HG02943 (cell line): ENCODE measurements at regions not wholly inside any gene's neighbourhood (a gene's known extent, or its start where the extent isn't known, plus 50 kb on each side); places are given as distances from the start of the nearest gene placed in this dataset.
"Not testable (repeated sequence)": the region's sequence is repeated elsewhere in the genome, so short reads cannot be mapped to it uniquely, and the experiment has no call there.

Source experiments
- ATAC-seq: cut with Tn5 transposase; IDR thresholded peaks from one replicate; pipeline ENCODE4 v1.9.1; 2021; ENCODE audit warnings: mild to moderate bottlenecking, low read depth, moderate library complexity; ENCODE audit not compliant: unreplicated experiment

DNA sequence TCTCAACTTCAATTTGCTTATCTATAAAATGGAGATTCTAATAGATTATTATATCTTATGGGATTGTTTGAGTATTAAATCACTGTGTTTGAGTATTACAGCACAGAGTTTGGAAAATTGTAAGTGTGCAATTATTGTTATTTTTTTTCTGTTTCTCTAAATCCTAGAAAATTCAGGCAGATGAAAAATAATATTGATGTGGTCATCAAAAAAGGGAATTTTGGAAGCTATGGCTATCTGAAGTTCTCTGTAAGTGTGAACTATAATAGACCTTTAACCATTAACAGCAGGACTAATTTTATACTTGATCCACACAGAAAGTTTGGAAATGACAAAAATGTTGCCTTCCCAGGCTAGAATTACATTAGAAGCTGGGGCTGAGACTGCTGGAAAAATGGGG lies 393.2 kb downstream of the SUCLG1 start:
- ATAC-seq: no peak

DNA sequence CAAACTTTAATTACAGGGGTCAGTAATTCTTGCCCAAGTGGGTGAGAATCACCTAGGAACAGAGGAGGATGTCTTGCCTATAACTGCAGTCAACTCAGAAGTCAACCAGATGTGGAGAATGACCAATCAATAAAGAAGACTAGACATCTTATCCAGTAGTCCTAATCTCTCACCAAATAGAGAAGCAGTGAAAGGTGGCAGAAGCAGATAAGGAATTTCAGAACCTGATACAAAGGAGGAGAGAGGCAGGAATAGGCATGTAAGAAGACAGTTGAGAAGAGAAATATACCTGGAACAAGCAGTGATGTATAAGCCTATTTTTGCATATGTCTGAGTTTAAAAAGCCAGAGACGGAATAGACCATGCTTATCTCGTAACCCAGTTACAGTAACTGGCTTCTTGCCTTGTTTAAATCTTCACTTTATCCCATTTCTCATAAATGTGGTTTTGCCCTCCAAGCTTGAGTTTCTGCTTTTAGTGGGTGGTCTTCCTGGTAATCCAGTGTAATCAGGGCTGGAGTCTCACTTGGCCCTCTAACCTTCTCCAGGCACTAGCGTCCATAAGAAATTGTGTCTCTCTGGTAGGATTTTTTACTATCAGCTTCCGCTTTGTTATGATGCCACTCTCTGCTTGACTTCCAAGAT lies 401.0 kb downstream of the SUCLG1 start:
- ATAC-seq: no peak

DNA sequence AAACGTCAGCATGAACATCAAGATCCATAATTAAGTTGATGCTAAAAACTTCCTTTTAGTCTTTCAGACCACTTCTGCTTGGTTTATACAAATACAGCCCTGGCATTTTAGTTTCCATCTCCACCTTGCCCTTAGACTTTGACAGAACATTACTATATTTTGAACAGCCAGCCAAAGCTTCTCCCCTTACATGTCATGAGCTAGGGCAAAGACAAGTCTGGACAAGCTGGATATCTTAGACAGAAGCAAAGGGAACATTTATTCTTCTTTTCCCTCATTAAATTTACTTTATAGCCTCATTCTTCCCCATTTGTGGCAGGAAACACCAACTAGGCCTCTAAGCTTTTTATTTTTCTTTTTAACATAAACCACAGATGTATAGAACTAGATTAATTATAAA lies 403.3 kb downstream of the SUCLG1 start:
- ATAC-seq: no peak

DNA sequence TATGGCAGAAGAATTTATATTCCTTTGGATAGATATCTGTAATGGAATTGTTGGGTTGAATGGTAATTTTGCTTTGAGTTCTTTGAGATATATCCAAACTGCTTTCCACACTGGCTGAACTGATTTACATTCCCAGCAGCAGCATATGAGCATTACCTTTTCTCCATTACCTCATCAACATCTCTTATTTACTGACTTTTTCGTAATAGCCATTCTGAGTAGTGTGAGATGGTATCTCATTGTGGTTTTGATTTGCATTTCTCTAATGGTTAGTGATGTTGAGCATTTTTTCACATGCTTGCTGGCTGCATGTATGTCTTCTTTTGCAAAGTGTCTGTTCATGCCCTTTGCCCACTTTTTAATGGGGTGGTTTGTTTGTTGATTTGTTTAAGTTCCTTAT lies 404.5 kb downstream of the SUCLG1 start:
- ATAC-seq: not testable (repeated sequence)

DNA sequence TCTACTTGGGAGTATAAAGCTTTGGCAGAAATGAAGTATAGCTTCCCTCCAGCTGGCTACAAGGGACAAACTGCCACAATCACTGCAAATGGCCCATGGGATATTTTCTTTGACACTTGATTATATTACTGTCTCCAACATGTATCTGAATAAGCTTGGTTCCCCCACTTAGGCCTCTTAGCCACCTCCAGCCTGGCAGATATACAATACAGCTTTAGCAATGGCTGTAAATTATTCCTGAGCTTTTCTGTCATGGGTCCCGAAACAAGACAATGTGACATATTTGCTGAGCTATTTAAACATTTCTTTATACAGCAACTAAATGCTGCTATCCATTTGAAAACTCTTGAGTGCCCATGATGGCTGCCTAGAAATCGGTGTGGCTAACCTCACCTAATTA lies 406.2 kb downstream of the SUCLG1 start:
- ATAC-seq: no peak

DNA sequence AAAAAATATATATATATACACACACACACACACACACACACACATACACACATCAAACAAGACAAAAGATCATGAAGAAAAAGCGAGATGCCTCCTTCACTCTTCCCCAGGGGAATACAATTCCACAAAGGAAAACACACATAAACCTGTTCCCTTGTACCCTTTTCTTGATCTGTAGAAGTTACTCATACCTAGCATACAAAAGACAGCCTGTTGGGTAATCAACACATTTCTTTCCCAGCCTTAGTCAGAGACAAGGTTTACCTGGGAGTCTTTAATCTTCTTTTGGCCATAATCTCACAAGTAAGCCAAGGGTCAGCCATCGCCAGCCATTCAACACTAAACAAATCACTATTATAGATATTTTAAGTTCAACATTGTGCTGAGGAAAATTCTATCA lies 407.0 kb downstream of the SUCLG1 start:
- ATAC-seq: no peak

DNA sequence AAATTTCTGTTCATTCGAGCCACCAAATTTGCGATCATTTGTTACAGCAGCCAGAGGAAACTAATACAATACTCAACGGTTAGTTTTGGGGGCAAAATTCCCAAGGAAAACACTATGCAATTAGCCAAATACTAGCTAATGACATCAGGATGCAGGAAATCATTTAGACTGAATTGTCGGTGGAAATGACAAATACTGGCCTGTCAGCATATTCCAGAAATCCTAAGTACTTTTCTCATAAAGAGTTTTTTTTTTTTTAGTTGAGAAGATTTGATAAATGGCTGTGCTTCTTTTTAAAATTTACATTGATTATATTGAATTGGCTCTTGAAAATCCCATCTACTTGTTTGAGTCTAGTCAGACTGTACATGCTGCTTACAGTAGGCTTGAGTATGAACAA lies 410.1 kb downstream of the SUCLG1 start:
- ATAC-seq: no peak

DNA sequence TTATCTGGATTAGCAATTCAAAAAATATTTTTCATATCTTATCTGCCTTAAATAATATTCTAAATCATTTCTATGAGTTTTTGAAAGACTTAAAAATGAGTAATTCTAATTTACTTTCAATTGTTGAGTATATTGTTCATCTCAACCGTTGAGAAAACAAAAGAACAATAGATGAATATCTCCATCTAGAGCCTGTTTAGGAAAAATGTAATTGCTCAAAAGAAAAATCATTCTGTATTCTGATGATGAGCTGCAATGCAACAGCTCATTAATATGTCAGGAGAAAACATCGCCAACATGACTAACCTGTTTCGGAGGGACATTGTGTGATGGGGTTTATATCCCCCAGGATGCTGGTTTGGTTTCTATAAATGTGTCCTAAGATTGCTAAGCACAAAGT lies 417.6 kb downstream of the SUCLG1 start:
- no peak for ATAC-seq

DNA sequence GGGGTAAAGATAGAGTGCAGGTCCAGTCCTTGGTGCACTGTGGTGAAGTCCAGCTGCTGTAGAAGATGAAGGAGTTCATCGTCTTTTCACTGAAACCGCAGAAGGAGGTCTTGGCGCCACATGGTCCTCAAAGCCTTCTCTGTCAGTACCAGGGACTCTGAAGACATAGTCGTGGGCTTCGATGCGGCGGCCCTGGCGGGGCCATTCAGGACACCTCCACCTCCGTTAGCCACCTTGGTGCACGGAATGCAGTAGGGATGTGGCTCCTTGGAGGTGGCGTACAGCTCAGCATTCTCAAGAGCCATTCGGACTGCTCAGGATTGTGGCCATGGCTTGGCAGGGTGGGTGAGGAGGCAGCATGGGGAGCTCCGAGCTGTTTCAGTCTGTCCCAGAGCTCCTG lies 418.8 kb downstream of the SUCLG1 start:
- ATAC-seq: no peak

DNA sequence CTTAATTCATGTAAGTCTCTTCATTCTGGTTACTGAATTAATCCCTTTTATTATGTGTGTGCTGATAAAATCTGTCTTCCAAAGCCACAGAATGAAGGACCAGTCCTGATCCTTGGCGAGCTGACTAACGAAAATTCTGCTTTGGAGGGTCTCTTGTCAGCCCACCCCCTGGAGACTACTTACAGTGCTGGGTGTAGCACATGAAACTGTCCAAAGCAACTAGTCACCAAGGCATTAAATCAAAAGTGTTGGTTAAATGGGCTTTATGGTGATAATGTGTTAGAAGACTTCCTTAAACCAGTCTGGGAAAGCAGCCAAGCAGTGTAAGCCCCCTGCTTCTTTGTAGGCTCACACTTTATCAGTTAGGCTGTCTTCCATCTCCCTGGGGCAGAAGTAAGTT lies 420.2 kb downstream of the SUCLG1 start:
- no peak for ATAC-seq

DNA sequence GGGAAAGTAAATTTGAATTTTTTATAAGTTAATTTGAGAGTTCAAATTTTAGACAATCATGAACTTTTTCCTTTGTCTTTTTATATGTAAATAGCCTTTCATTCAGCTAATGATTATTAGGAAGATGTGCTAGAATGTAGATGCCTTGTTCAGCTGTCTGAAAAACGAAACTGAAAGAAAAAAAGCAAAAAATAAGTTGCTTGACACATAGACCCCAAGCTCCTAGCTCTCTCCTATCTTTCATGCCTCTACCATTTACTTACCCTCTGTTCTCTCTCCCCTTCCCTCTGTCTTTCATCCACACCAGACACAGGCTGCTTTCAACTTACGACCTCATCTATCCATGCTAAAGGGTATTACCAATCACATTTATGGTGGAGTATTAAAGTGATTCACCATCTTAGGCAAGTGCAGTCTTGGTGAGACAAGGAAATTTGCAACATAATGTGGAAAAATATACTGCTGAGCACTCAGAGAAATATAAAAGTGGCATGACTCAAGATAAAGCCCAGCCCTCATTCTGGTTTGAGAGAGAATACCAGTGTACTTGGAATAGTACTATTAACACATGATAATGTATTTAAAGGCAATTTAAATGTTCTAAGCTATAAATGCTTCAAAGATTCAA lies 425.6 kb downstream of the SUCLG1 start:
- ATAC-seq: no peak

DNA sequence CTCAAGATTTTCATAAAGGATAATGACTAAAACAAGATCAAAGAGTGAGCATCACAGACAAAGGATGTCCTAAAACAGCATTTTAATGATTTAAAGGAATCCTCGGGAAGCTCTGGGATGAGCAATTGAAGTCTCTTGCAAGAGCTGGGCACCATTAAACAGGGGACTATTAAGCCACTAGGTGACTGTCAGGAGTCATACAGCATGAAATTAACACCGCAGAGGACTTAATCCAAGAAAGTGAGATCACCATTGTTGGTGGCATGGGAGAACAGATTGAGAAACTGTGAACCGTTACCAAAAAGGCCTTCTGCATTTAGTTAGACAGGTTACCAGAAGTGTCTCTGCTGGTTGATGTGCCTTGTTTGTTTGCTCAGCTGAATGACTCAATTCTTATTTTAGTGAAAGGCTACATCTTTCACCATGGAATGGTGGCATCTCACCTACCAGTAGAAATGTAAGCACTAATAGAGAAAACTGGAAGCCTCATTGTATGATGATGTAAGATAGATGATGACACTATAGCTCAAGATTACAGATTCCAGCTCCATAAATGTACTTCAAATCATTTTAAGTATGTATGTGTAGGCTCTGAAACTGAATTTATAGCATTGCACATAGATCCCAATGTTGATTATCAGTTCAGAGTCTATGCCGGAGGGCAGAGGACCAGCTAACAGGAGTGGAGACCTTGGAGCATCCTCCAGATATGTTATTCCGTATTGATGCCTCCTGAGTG lies 427.6 kb downstream of the SUCLG1 start:
- no peak for ATAC-seq

DNA sequence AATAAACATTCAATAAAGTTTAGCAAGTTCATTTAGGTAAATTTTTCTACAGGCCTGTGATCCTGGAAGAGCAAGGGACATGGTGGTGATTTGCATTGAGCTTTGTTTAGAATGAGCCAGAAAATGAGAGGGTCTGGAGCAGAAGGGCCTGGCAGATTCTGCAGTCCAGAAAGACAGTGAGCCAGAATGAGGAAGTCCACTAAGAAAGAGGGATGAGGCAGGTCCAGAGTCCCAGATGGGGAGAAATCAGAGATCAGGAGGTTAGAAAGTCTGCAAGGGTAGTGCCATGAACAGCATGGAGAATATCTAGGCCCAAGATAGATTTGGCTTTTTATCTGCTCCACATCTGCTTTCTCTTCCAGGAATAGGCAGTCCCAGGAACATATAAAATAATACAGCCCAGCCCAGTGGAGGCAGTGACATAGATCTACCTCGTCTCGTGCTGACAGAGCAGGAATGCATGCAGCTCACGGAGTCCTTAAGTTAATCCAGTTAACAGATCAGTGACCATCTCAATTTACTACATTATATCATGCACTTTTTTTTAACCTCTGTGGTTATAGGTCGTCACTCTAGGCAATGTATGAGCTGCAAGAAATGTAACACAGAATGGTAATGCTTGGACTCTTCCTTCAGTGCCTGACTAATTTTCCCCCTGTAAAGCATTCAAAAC lies 429.0 kb downstream of the SUCLG1 start:
- no peak for ATAC-seq

DNA sequence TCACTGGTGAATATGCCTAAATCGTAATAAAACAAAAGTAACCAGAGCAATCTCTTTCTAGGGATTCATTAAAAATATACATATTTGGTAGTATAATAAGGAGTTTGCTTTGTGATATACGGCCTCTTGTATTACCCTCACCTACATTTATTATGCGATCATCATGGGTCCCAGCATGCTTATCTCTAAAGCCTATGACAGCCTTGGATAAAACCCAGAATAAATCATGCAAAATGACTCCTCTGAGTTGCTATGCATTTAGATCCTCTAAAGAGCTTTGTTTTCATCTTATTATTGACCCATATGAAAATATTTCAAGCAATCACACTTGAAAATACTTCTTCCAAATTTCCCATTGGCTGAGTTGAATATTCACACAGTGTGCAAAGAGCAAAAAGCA lies 432.3 kb downstream of the SUCLG1 start:
- no peak for ATAC-seq

DNA sequence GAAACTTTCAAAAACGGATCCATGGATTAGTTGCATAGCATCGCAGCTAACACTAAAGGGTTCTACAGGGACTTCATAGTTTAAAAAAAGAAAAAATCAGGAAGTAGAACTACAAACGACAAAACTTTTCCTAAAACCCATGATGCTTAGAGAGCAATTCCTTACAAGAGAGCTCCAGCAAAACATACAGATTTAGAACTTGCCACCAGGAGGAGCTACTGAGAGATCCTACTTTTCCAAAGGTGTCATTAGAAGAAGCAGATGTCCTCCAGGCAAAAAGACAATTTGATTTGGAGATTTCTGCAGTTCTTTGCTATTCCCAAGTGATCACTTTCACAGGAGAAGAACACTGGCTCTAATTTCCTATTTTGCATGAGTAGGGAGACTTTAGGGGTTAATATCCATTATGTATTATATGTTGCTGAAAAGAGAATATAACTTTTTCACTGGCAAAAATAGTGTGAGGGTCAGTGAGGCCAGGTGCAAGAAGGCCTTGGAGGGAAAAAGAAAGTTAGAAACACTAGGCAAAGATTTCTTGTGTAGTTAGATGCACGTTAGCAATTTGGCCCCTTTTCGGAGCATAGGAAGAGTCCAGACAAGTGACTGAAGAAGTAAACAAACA lies 436.2 kb downstream of the SUCLG1 start:
- no peak for ATAC-seq

DNA sequence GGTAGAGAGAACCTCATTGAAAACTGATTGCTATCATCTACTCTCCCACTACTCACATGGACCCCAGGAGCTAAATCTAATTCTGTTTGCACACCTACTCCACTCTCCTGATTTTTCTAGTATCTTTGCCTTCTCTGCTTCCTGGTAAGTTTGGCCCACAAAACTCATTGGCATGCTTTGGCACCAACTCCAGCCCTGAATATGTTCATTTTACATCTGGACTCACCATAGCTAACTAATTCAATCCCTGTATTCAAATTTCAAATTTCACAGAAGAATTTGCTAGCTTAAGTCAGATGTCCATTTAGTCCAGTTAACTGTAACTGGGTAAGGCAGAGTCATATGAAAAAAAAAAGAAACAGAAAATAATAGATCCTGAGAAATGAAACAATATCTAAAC lies 442.1 kb downstream of the SUCLG1 start:
- ATAC-seq: no peak

DNA sequence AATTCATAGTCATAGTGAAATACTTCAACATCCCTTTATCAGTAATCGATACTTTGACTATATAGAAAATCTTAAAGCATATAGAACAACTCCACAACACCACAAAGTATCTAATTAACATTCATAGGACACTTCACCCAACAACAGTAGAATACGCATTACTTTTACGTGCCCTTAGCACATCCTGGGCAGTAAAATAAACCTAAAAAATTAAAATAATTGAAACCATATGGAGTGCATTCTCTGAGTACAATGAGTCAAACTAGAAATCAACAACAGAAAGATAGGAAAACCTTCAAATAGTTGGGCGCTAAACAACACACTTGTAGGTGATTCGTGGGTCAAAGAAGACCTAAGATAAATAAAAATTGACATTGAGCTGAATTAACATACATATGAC lies 442.9 kb downstream of the SUCLG1 start:
- ATAC-seq: no peak

DNA sequence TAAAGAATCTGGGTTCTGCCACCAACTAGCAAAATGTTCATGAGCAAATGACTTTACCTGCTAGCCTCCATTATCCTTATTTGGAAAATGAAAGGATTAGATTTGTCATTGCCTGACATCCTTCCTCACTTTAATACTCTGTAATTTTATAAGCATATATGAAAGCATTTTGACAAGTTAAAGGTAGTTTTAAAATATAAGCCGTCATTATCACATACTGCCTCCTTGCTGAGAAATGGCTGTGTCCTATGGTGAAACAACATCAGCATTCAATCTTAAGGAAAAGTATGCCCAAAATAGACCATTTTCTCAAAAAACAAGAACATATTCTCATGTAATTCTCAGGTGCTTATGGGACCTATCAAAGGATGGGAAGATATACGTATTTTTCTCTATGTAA lies 461.2 kb downstream of the SUCLG1 start:
- no peak for ATAC-seq

DNA sequence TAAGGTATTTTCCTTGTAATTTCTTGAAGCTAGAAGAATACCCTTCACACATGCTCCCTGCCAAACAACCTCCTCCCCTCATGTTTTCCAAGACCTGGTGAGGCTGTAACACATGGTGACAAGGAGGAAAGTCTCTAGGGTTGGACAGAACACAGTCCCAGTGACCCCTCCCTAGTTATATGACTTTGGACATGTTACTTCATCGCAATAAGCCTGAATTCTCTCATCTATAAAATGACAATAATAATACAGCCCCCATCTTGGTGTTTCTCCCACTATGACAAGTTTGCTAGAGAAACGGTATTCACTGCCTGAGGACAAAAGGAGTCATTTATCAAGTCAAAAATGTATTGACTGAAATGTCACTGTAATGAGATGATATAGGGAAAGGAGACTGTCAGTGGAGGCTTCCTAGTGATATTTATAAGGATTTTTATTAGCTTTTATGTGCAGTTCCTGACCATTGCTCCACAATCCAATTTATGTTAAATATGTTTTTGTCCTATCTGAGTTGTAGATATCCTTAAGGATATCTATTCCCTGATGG lies 464.4 kb downstream of the SUCLG1 start:
- ATAC-seq: no peak

DNA sequence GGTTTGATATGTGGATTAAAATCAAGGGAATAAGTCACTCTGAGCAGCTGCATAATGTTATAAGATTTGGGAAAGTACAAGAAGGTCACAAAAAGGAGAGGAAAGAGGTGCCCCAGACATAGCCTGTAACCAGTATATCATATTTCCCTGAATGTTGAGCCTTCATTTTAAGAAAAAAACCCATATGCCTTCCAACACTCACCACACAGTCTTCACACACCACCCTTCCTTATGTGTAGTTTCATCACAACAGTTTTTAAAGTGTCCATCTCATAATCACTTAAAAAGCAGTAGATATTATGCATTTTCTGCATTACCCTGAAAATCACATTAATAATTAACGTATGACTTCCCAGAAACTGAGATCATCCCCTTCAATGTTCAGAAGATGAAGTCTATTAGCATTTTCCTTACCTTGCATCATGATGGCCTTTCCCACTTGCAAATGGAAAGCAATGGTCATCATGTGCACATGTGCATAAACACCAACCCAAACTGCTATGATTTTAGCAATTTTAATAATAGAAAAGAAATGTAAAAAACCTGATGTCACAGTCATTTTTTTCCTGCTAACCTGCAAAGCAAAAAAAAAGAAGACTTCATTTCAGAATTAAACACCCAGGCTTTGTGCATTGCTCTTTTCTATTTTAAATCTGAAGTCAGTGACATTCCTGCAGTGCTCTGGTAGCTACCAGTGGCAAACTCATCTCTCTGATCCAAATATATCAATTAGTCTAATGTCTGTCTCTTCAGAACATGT lies 465.0 kb downstream of the SUCLG1 start:
- no peak for ATAC-seq
